ENCODE measurements at regions not wholly inside any gene's neighbourhood (a gene's known extent, or its start where the extent isn't known, plus 50 kb on each side); places are given as distances from the start of the nearest gene placed in this dataset.

DNA sequence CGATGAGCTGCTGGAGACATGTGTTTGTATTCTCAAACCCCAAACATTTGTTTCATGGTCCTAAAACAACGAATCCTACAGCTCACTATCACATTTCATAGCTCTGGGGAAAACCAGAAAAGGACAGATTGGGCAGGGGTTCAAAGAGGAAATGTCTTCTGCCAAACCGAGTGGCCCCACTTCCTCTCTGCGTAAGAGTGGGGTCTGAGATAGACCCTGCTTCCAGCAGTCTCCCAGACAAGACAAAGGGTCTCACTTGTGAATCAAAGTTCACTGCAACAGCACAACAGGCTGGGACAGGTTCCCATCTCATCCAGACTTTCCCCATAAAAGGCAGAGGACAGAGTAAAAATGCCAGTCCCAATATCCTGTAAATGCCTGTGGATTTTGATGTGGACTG is 276.2 kb upstream of the SLC24A2 start:
- TF ChIP-seq, protein P1, sequence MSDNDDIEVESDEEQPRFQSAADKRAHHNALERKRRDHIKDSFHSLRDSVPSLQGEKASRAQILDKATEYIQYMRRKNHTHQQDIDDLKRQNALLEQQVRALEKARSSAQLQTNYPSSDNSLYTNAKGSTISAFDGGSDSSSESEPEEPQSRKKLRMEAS (IDR thresholded peaks at IDR 0.05; ENCODE audit: low read depth, low read length), result no peak
- TF ChIP-seq, protein P2, sequence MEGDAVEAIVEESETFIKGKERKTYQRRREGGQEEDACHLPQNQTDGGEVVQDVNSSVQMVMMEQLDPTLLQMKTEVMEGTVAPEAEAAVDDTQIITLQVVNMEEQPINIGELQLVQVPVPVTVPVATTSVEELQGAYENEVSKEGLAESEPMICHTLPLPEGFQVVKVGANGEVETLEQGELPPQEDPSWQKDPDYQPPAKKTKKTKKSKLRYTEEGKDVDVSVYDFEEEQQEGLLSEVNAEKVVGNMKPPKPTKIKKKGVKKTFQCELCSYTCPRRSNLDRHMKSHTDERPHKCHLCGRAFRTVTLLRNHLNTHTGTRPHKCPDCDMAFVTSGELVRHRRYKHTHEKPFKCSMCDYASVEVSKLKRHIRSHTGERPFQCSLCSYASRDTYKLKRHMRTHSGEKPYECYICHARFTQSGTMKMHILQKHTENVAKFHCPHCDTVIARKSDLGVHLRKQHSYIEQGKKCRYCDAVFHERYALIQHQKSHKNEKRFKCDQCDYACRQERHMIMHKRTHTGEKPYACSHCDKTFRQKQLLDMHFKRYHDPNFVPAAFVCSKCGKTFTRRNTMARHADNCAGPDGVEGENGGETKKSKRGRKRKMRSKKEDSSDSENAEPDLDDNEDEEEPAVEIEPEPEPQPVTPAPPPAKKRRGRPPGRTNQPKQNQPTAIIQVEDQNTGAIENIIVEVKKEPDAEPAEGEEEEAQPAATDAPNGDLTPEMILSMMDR (IDR thresholded peaks at IDR 0.05; ENCODE audit: low read depth, low read length), result no peak
- no peak for TF ChIP-seq MYC (IDR thresholded peaks at IDR 0.05; ENCODE audit: low read depth, low read length)
- no peak for TF ChIP-seq POLR2A (IDR thresholded peaks at IDR 0.05; ENCODE audit: extremely low read depth, insufficient read length)
- DNase-seq (ENCODE audit: low read depth), result no peak
- H3K4me3 ChIP-seq (ENCODE audit: low read depth, low read length), result no peak overlapping the region

DNA sequence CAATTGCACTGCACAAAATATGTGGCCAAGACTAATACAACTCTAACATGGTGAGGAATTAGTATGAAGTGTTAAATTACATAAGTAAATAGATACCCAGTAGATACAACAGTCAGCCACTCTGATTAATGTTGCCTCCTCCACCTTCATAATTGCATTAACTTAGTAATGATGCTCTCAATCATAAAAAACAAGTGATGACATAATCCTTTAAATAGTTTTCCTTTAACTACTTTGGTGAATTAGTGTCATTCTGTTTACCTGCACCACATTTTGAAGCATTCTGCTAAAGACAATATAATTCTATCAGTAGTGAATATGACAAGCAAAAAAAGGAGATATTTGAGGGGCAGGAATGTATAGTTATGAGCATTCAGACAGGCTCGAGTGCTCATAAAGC is 265.9 kb upstream of the SLC24A2 start:
- H3K4me3 ChIP-seq (ENCODE audit: low read depth, low read length), result no peak overlapping the region
- TF ChIP-seq, protein P1 (IDR thresholded peaks at IDR 0.05; ENCODE audit: low read depth, low read length), result no peak
- no peak for TF ChIP-seq MYC (IDR thresholded peaks at IDR 0.05; ENCODE audit: low read depth, low read length)
- TF ChIP-seq, protein P2 (IDR thresholded peaks at IDR 0.05; ENCODE audit: low read depth, low read length), result no peak
- no peak for TF ChIP-seq POLR2A (IDR thresholded peaks at IDR 0.05; ENCODE audit: extremely low read depth, insufficient read length)
- DNase-seq (ENCODE audit: low read depth), result no peak

GRCh38 chr9:20048985-20049384 is 260.1 kb upstream of the SLC24A2 start:
- TF ChIP-seq, protein P2 (IDR thresholded peaks at IDR 0.05; ENCODE audit: low read depth, low read length), result no peak
- TF ChIP-seq MYC (IDR thresholded peaks at IDR 0.05; ENCODE audit: low read depth, low read length) (no peak), POLR2A (IDR thresholded peaks at IDR 0.05; ENCODE audit: extremely low read depth, insufficient read length) (no peak)
- TF ChIP-seq, protein P1 (IDR thresholded peaks at IDR 0.05; ENCODE audit: low read depth, low read length), result no peak
- no peak overlapping the region for H3K4me3 ChIP-seq (ENCODE audit: low read depth, low read length)
- DNase-seq (ENCODE audit: low read depth), result peak; percentile 23

DNA sequence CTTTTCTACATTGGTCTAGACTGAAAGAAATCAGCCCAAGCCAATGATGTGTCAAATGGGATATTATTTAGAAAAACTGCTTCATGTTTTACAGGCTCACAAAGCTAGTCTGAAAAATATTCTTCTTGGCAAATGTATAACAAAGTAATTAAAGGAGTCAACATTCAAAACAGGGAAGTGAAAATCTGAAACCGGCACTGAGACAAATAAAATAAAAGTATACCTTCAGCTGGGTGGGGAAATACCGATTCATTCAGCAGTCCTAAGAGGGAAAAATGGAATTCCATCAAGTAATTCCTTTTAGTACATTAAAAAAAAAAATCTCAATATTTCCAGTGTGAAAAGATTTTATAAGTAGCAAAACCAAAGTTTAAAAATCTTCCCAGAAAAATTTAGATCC is 259.6 kb upstream of the SLC24A2 start:
- H3K4me3 ChIP-seq (ENCODE audit: low read depth, low read length), result no peak overlapping the region
- no peak for DNase-seq (ENCODE audit: low read depth)
- TF ChIP-seq, protein P2 (IDR thresholded peaks at IDR 0.05; ENCODE audit: low read depth, low read length), result no peak
- TF ChIP-seq MYC (IDR thresholded peaks at IDR 0.05; ENCODE audit: low read depth, low read length), result no peak
- TF ChIP-seq POLR2A (IDR thresholded peaks at IDR 0.05; ENCODE audit: extremely low read depth, insufficient read length), result no peak
- TF ChIP-seq, protein P1 (IDR thresholded peaks at IDR 0.05; ENCODE audit: low read depth, low read length), result no peak

DNA sequence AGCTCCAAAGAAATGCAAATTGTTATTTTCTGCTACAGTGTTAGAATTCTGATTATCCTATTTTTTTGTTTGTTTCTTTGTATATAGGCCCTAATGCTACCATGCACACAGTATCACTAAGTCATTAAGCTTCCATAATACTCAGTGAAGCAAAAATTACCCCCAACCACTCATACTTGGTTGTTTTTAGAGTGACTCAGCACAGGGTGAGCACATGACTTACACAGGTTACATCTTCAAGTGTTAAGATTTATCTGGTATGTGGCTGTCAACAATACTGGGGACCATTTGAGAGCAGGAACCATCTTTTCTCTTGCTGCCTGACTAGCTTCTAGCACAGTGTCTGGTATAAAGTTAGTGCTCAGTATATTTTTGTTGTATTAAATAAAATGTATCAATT is 255.8 kb upstream of the SLC24A2 start:
- TF ChIP-seq, protein P1 (IDR thresholded peaks at IDR 0.05; ENCODE audit: low read depth, low read length), result no peak
- no peak for TF ChIP-seq POLR2A (IDR thresholded peaks at IDR 0.05; ENCODE audit: extremely low read depth, insufficient read length)
- TF ChIP-seq, protein P2 (IDR thresholded peaks at IDR 0.05; ENCODE audit: low read depth, low read length), result no peak
- TF ChIP-seq MYC (IDR thresholded peaks at IDR 0.05; ENCODE audit: low read depth, low read length), result no peak
- no peak overlapping the region for H3K4me3 ChIP-seq (ENCODE audit: low read depth, low read length)
- no peak for DNase-seq (ENCODE audit: low read depth)

- DNase-seq (ENCODE audit: low read depth), result no peak
- TF ChIP-seq POLR2A (IDR thresholded peaks at IDR 0.05; ENCODE audit: extremely low read depth, insufficient read length), result no peak
- H3K4me3 ChIP-seq (ENCODE audit: low read depth, low read length), result no peak overlapping the region
These were observed 254.6 kb upstream of the SLC24A2 start for GRCh38 chr9:20043461-20043860.
